HG03558 (cell line): ENCODE measurements at regions not wholly inside any gene's neighbourhood (a gene's known extent, or its start where the extent isn't known, plus 50 kb on each side); places are given as distances from the start of the nearest gene placed in this dataset.
"Not testable (repeated sequence)": the region's sequence is repeated elsewhere in the genome, so short reads cannot be mapped to it uniquely, and the experiment has no call there.

ENCODE experiments used
- ATAC-seq: cut with Tn5 transposase; IDR thresholded peaks from one replicate; pipeline ENCODE4 v1.9.1; 2021; ENCODE audit warnings: moderate number of reproducible peaks; ENCODE audit not compliant: unreplicated experiment; ENCODE audit errors: extremely low read depth

GRCh38 chr10:90096196-90096595 is 394.8 kb downstream of the KIF20B start:
- ATAC-seq = no peak

- not testable (repeated sequence) for ATAC-seq
These were observed 406.2 kb downstream of the KIF20B start for GRCh38 chr10:90107581-90107980.

- ATAC-seq = no peak
These were observed 410.3 kb downstream of the KIF20B start for GRCh38 chr10:90111671-90112070.

- ATAC-seq = no peak
These were observed 411.3 kb downstream of the KIF20B start for GRCh38 chr10:90112681-90113080.

GRCh38 chr10:90118567-90118966 is 417.2 kb downstream of the KIF20B start:
- ATAC-seq = not testable (repeated sequence)

- ATAC-seq = not testable (repeated sequence)
These were observed 418.4 kb downstream of the KIF20B start for GRCh38 chr10:90119631-90120280.

- ATAC-seq = no peak
These were observed 424.3 kb downstream of the KIF20B start for GRCh38 chr10:90125456-90126255.

GRCh38 chr10:90126256-90126595 is 424.8 kb downstream of the KIF20B start:
- no peak for ATAC-seq

- ATAC-seq = no peak
These were observed 429.1 kb downstream of the KIF20B start for GRCh38 chr10:90130321-90131086.

- ATAC-seq = no peak
These were observed 432.2 kb downstream of the KIF20B start for GRCh38 chr10:90133606-90134005.

- no peak for ATAC-seq
These were observed 435.4 kb downstream of the KIF20B start for GRCh38 chr10:90136731-90137316.

GRCh38 chr10:90138844-90139243 is 437.5 kb downstream of the KIF20B start:
- no peak for ATAC-seq

- no peak for ATAC-seq
These were observed 440.4 kb downstream of the KIF20B start for GRCh38 chr10:90141791-90142190.

- ATAC-seq = no peak
These were observed 442.5 kb downstream of the KIF20B start for GRCh38 chr10:90143937-90144336.

- no peak for ATAC-seq
These were observed 446.9 kb downstream of the KIF20B start for GRCh38 chr10:90148116-90148855.

- no peak for ATAC-seq
These were observed 448.2 kb downstream of the KIF20B start for GRCh38 chr10:90149563-90149962.

GRCh38 chr10:90162271-90162853 is 461.0 kb downstream of the KIF20B start:
- ATAC-seq = no peak

GRCh38 chr10:90167174-90168064 is 466.0 kb downstream of the KIF20B start:
- ATAC-seq = no peak

- no peak for ATAC-seq
These were observed 466.9 kb downstream of the KIF20B start for GRCh38 chr10:90168244-90168643.
